Fibroblast of peridontal ligament (primary cell): ENCODE measurements at regions not wholly inside any gene's neighbourhood (a gene's known extent, or its start where the extent isn't known, plus 50 kb on each side); places are given as distances from the start of the nearest gene placed in this dataset.
"Not testable (repeated sequence)": the region's sequence is repeated elsewhere in the genome, so short reads cannot be mapped to it uniquely, and the experiment has no call there.

ENCODE experiments used
- DNase-seq: peaks from one replicate; pipeline ENCODE4 v3.0.0-alpha.2; 2010; ENCODE audit errors: extremely low read depth

GRCh38 chr12:31906557-31907301, 52.5 kb upstream of the RESF1 start:
- no peak for DNase-seq

- no peak for DNase-seq
These were observed 56.2 kb upstream of the RESF1 start for GRCh38 chr12:31903025-31903424.

GRCh38 chr12:31900271-31900670, 58.9 kb upstream of the RESF1 start:
- no peak for DNase-seq

- no peak for DNase-seq
These were observed 60.1 kb upstream of the RESF1 start for GRCh38 chr12:31899109-31899508.

GRCh38 chr12:31897781-31898503, 61.3 kb upstream of the RESF1 start:
- DNase-seq = no peak

DNA sequence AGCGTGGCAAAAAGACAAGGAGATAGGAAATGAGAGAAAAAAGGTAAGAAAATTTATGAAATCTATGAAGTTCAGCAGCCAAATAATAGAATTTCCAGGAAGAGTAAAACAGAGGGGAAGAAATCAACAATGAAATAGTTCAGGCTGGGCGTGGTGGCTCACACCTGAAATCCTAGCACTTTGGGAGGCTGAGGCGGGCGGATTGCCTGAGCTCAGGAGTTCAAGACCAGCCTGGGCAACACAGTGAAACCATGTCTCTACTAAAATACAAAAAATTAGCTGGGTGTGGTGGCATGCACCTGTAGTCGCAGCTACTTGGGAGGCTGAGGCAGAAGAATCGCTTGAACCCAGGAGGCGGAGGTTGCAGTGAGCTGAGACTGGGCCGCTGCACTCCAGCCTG, 62.1 kb upstream of the RESF1 start:
- not testable (repeated sequence) for DNase-seq

DNA sequence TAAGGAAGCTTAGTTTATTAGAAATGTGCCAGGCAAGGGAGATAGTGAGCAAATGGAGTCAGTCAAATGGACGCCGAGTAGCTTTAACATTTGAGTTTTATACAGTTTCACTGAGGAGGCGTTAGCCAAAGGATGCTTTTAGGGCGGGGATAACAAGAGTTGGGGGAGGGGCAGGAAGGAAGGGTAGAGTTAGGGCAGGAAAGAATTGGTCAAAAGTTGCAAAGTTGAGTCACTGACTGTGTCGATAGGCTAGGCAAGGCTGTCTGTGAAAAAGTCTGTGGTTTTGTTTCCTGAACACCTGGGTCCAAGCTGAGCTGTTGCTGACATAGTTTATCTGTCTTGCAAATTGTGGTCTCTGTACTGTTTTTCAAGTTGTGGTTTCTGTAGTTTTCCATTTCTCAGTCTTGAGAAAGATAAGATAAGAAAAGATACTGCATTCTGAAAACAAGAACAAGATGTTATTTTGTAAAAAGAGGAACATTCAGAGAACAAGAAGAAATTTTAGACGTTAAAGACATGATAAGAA, 62.6 kb upstream of the RESF1 start:
- DNase-seq = no peak

DNA sequence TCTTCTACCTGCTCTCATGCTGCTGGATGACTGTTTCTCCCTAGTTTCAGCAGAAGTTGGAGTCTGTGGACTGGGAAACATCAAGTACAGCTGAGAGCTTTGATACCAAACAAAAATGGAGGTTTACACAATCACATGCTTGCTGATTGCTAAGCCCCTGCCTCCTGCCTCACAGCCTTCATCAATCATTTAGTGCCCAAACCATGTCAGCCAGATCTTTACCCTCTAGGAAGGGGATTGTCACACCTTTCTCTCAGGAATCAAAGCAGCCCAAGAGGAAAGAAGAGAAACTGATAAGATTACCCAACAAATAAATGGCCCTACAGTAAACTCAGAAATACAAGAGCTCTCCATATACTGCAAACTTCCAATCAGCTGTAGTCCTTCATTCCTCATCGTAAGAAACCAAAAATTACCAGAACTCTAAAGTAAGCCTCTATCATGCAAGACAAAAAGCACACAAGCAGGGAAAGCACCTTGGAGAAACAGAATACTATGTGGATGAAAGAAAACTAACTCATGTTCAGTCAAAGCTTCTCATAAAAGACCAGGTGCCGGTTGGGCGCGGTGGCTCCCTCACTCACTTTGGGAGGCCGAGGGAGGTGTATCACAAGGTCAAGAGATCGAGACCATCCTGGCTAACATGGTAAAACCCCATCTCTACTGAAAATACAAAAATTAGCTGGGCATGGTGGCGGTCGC, 63.6 kb upstream of the RESF1 start:
- no peak for DNase-seq

DNA sequence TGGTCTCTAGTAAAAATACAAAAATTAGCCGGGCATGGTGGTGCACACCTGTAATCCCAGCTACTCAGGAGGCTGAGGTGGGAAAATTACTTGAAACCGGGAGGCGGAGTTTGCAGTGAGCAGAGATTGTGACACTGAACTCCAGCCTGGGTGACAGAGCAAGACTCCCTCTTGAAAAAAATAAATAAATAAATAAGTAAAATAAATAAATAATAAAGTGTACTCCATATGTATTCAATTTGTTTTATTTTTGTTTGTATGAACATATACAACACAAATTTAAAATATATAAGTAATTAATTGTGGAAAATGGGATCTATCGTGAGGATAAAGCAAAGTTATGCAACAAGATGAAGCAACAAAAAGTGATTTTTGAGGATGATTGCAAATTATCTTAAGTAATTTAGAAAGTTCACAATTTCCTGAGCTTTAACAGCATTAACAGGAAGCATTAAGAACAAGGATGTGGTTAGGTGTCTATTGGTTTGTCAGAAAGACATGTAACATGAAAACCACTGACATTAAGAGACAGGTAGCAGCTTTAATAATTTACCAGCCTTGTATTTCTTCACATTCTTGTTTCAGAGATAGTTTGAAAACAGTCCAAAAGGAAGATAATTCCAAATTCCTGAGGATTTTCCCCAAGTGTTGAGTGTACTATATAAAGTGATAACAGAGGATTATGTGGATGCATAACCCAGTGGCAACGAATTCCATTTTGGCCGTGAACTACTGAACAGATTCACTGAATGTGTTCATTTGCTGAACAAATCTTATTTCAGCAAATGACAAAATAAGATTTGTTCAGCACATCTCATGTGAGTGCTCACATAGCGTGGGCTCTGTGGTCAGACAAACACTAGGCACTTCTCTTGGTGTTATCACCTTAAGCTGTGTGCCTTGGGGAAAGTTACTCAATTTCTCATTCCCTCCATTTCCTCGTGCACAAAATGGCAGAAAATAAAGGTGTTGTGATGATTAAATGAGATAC, 68.6 kb upstream of the RESF1 start:
- DNase-seq = no peak

GRCh38 chr12:31887109-31887811, 72.0 kb upstream of the RESF1 start:
- no peak for DNase-seq

GRCh38 chr12:31882682-31883081, 76.5 kb upstream of the RESF1 start:
- not testable (repeated sequence) for DNase-seq

DNA sequence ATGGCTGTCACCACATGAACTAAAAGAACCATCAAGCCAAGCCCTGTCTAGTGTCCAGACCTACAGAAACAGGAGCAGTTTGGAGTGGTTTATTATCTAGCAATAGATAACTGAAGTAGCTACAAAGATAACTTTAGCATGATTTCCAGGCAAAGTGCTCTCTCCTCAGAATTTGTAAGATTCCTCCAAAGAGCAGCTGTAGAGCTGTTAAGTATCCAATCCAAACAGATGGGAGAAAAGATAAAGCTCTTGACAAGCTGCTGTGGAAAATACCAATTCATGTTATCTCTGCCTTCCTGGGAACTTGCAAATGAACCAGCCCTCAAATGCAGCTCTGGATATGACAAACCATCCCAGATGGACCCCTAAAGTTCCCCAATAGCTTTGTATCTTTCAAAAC, 78.9 kb upstream of the RESF1 start:
- DNase-seq = no peak

- DNase-seq = no peak
These were observed 81.3 kb upstream of the RESF1 start for GRCh38 chr12:31877884-31878283.

GRCh38 chr12:31876568-31877424, 82.4 kb upstream of the RESF1 start:
- DNase-seq = no peak

- DNase-seq = no peak
These were observed 83.6 kb upstream of the RESF1 start for GRCh38 chr12:31875609-31875964.

DNA sequence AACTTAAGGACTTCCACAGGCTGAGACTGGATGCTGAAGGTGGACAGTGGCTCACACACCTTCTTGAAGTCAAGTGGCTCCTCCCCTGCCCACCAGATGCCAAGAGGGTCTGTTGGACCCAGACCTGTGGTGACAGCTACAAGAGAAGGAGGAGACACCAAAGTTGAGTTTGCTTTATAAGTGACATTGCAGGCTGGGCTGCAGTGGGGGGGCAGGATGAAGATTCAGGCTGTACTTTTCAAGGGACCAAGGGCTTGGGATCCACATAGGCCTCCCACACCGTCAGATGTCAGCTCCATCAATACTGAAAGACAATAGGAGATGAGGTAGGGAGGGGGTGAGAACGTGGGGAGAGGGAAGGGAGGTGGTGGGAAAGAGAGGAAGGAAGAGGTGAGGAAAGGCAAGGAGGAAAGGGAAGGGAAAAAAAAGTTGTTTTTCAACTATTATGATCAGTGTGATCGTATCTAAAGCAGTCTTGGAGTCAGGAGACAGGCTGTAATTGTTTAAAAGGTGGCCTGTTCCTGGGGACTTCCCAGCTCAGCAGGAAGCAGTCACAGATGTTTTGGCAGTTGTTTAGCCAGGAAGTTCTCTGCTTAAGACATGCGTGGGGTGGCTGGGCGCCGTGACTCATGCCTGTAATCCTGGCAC, 84.1 kb upstream of the RESF1 start:
- no peak for DNase-seq

DNA sequence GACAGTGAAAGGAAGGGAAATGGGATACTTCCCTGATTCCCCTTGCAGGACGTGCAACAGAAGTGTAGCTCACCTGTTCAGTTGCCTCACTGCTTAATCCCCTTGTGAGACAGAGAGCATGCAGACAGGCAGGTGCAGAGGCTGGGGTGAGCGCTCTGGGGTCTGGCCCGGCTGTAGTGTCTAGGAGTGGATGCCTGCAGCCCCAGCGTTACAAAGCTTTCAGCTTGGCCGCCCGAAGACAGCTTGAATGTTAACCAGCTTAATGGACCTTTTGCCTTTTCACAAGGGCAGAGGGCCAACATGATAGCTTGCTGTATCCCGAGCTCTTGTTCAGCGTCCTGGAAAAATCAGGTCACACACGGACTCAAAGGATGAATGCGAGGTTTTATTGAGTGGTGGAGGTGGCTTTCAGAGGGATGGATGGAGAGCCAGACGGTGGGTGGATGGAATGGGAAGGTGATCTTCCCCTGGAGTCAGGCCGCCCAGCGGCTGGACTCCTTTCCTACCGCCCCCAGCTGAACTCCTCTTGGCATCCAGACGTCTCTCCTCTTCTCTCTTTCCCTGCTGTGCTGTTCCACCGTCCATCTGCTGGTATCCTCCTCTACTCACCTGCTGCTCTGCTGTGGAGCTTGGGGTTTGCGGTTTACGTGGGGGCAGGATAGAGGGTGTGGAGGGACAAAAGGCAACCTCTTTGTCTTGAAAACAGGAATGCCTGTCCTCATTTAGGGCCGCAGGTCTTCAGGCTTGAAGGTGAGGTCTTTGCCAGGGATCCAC, 86.2 kb upstream of the RESF1 start:
- DNase-seq = no peak

DNA sequence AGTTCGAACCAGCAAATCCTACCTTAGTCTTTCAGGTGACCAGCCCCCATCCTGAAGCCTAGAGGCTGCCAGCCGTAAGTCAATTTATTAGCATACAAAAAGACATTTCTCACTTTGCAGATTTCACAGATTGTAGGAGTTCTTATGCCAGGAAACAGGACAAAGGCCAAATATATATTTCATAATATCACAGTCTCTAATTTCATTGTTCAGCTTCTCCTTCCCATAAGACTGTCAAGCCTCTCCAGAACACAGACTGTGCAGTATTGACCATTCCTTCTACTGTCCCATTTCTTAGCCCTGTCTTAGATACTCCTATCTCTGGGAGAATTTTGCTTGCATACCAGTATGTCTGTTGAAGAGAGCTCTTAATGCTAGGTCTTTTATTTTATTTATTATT, 89.2 kb upstream of the RESF1 start:
- DNase-seq = no peak

DNA sequence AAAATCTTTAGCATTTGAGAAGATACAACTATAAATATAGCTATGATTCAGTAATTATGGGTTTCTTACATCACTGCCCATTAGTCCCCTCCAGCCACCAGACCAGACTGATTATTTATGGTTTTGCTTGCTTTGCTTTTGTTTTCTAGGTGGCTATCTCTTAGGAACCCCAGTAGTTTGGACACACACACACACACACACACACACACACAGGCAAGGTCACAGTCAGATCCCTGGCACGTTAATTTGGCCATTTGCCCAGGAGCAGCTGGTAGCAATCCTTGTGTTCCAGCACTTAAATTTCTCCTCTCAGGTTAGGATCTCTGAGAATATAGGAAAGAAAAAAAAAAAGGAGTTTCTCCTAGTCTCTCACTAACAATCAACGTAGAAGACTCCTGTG, 90.2 kb upstream of the RESF1 start:
- peak; percentile 7 for DNase-seq
